Thyroid gland (tissue), 4 donors: ENCODE measurements at regions not wholly inside any gene's neighbourhood (a gene's known extent, or its start where the extent isn't known, plus 50 kb on each side); places are given as distances from the start of the nearest gene placed in this dataset.

ENCODE experiments used
- CTCF ChIP-seq, 6 experiments: fragments of 200-600 bp in 3 of 6; fragments of 450-650 bp in 3 of 6; sonication (generic) in 3 of 6; IDR thresholded peaks; one replicate each; pipeline ENCODE4 v1.5.1; 2016 to 2019; ENCODE audit warnings: antibody characterized with exemption in 6 of 6, mild to moderate bottlenecking in 2 of 6, inconsistent platforms in 1 of 6, moderate library complexity in 1 of 6
- POLR2A ChIP-seq, 2 donors: fragments of 450-650 bp; IDR thresholded peaks; one replicate each; pipeline ENCODE4 v1.6.1; 2017; ENCODE audit warnings: antibody characterized with exemption in 2 of 2, mild to moderate bottlenecking in 2 of 2, moderate library complexity in 1 of 2

- TF ChIP-seq CTCF (IDR thresholded peaks at IDR 0.05) (no peak), POLR2A (IDR thresholded peaks at IDR 0.05) (no peak)
These were observed 147.9 kb upstream of the PKP2 start for GRCh38 chr12:33044447-33044846.
